ENCODE measurements at regions not wholly inside any gene's neighbourhood (a gene's known extent, or its start where the extent isn't known, plus 50 kb on each side); places are given as distances from the start of the nearest gene placed in this dataset.

DNA sequence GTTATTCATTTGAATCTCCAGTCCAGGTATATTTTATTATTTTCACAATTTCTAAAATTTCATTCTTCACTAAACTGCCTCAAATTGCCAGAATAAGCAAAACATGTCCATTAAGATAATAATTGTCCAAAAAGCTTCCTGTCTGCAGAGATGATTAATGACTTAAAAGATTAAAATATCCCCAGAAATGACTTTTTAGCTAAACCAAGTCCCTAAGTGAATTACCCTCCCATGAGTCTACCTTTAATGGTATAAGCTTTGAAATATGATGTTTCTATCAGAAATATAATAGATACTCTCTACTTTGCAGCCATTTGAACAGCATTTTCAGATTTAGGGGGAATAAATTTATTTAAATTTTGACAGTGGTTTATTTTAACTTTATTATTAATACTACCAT, 289.2 kb upstream of the EMCN start:
- H3K27me3 ChIP-seq (ENCODE audit: control insufficient read depth, insufficient read depth, low read length, poor library complexity, severe bottlenecking), result no peaks in the 10 kb centered on the region
- H3K4me1 ChIP-seq (ENCODE audit: control insufficient read depth, insufficient read depth, low read length), result no peaks in the 10 kb centered on the region
- no peaks in the 10 kb centered on the region for H3K9me3 ChIP-seq (ENCODE audit: control insufficient read depth, low read length)
- no peaks in the 10 kb centered on the region for H3K36me3 ChIP-seq (ENCODE audit: control insufficient read depth, insufficient read depth, low read length)
- no peak for DNase-seq
- peaks cover 2% of the 10 kb centered on the region for H3K9me3 Mint-ChIP-seq
- H3K4me1 Mint-ChIP-seq, result no peaks in the 10 kb centered on the region
- no peak overlapping the region for H3K4me3 ChIP-seq (ENCODE audit: low read length)
- no peak overlapping the region for H3K9ac ChIP-seq (ENCODE audit: extremely low read depth, low read length, poor library complexity, severe bottlenecking)
- H3K36me3 Mint-ChIP-seq (ENCODE audit: low read depth), result no peaks in the 10 kb centered on the region
- no peak overlapping the region for H3K27ac ChIP-seq (ENCODE audit: low read depth, low read length)
- TF ChIP-seq, protein P1, sequence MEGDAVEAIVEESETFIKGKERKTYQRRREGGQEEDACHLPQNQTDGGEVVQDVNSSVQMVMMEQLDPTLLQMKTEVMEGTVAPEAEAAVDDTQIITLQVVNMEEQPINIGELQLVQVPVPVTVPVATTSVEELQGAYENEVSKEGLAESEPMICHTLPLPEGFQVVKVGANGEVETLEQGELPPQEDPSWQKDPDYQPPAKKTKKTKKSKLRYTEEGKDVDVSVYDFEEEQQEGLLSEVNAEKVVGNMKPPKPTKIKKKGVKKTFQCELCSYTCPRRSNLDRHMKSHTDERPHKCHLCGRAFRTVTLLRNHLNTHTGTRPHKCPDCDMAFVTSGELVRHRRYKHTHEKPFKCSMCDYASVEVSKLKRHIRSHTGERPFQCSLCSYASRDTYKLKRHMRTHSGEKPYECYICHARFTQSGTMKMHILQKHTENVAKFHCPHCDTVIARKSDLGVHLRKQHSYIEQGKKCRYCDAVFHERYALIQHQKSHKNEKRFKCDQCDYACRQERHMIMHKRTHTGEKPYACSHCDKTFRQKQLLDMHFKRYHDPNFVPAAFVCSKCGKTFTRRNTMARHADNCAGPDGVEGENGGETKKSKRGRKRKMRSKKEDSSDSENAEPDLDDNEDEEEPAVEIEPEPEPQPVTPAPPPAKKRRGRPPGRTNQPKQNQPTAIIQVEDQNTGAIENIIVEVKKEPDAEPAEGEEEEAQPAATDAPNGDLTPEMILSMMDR (conservative IDR thresholded peaks at IDR 0.05), result no peak
- no peak overlapping the region for H3K27ac Mint-ChIP-seq
- no peaks in the 10 kb centered on the region for H3K27me3 Mint-ChIP-seq (ENCODE audit: insufficient read depth)
- no peak overlapping the region for H3K4me3 Mint-ChIP-seq

DNA sequence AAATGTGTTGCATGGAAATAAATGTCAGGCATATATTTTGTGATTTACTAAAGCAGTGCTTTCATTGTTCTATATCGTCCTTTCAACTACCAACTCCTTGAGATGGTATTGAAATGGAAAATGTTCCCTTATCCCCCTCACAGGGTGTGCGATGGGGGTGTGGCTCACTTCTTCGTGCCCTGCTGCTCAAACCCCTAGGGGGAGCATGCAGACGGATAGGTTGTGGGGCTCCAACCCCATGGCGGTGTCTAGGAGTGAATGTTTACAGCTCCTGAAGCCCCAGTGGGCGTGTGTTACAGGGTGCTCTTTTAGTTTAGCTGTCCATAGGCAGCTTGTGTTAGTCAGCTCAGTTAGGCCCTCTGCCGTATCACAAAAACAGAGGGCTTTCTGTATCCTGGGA, 287.7 kb upstream of the EMCN start:
- Histone ChIP-seq H3K27ac (ENCODE audit: low read depth, low read length) (no peak overlapping the region), H3K4me3 (ENCODE audit: low read length) (no peak overlapping the region), H3K4me1 (ENCODE audit: control insufficient read depth, insufficient read depth, low read length) (no peaks in the 10 kb centered on the region), H3K27me3 (ENCODE audit: control insufficient read depth, insufficient read depth, low read length, poor library complexity, severe bottlenecking) (no peaks in the 10 kb centered on the region), H3K9ac (ENCODE audit: extremely low read depth, low read length, poor library complexity, severe bottlenecking) (no peak overlapping the region), H3K36me3 (ENCODE audit: control insufficient read depth, insufficient read depth, low read length) (no peaks in the 10 kb centered on the region), H3K9me3 (ENCODE audit: control insufficient read depth, low read length) (no peaks in the 10 kb centered on the region)
- H3K4me1 Mint-ChIP-seq, result no peaks in the 10 kb centered on the region
- peaks cover 2% of the 10 kb centered on the region for H3K9me3 Mint-ChIP-seq
- H3K36me3 Mint-ChIP-seq (ENCODE audit: low read depth), result no peaks in the 10 kb centered on the region
- no peak overlapping the region for H3K4me3 Mint-ChIP-seq
- 74 to 81% methylated on average over 5 to 6 of the region's 7 CpGs for WGBS, 2 experiments (ENCODE audit: insufficient coverage in 1 of 2, insufficient read length in 1 of 2)
- no peaks in the 10 kb centered on the region for H3K27me3 Mint-ChIP-seq (ENCODE audit: insufficient read depth)
- no peak overlapping the region for H3K27ac Mint-ChIP-seq
- peak; percentile 71 for DNase-seq
- TF ChIP-seq, protein P1 (conservative IDR thresholded peaks at IDR 0.05), result peak; percentile 54

DNA sequence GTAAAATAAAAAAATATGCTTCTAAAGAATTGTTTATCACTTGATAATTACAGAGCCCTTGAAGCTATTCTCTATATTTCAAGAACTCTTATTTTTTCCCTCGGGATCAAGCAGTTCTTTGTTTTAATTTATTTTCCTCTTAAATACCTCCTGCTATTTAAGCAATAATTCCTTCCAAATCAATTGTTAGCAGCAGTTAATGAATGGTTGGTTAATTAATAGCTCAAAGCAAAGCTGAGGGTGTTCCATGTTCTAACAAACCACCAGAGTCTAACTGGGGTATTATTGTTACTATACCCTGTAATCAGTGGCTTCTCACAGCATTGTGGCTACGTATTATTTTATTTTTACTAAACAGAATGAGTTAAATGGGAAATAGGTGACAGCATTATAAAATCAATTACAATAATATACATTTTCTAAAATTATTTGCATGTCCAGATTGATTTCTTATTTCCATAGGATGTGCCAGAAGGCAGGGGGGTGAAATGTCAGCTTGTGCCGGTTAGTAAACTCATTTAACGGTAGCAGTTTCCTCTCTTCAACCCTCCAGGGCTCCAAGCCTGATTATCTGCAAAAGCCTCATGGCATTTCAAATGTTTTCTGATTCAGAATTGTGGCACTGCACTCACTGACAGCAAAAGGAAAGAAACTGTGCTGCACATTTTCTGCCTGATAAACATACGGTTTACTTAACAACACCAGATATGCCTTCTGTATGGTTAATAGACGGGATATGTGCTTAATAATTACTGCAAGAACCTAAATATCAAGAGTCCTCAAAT, 286.9 kb upstream of the EMCN start:
- Mint-ChIP-seq H3K4me1 (no peaks in the 10 kb centered on the region), H3K36me3 (ENCODE audit: low read depth) (no peaks in the 10 kb centered on the region)
- TF ChIP-seq, protein P1 (conservative IDR thresholded peaks at IDR 0.05), result no peak

More for the DNA sequence above, 286.9 kb upstream of the EMCN start:
- Mint-ChIP-seq H3K27ac (no peak overlapping the region), H3K9me3 (peaks cover 2% of the 10 kb centered on the region), H3K27me3 (ENCODE audit: insufficient read depth) (no peaks in the 10 kb centered on the region), H3K4me3 (no peak overlapping the region)
- H3K9me3 ChIP-seq (ENCODE audit: control insufficient read depth, low read length), result no peaks in the 10 kb centered on the region
- no peaks in the 10 kb centered on the region for H3K27me3 ChIP-seq (ENCODE audit: control insufficient read depth, insufficient read depth, low read length, poor library complexity, severe bottlenecking)
- no peaks in the 10 kb centered on the region for H3K4me1 ChIP-seq (ENCODE audit: control insufficient read depth, insufficient read depth, low read length)
- no peak for DNase-seq
- 68 to 89% methylated on average over 3 to 4 of the region's 6 CpGs for WGBS, 2 experiments (ENCODE audit: insufficient coverage in 1 of 2, insufficient read length in 1 of 2)
- H3K36me3 ChIP-seq (ENCODE audit: control insufficient read depth, insufficient read depth, low read length), result no peaks in the 10 kb centered on the region
- H3K9ac ChIP-seq (ENCODE audit: extremely low read depth, low read length, poor library complexity, severe bottlenecking), result no peak overlapping the region
- H3K27ac ChIP-seq (ENCODE audit: low read depth, low read length), result no peak overlapping the region
- no peak overlapping the region for H3K4me3 ChIP-seq (ENCODE audit: low read length)

Data from endodermal cell (in vitro differentiated cells).